ENCODE measurements at regions not wholly inside any gene's neighbourhood (a gene's known extent, or its start where the extent isn't known, plus 50 kb on each side); places are given as distances from the start of the nearest gene placed in this dataset.
"Not testable (repeated sequence)": the region's sequence is repeated elsewhere in the genome, so short reads cannot be mapped to it uniquely, and the experiment has no call there.

DNA sequence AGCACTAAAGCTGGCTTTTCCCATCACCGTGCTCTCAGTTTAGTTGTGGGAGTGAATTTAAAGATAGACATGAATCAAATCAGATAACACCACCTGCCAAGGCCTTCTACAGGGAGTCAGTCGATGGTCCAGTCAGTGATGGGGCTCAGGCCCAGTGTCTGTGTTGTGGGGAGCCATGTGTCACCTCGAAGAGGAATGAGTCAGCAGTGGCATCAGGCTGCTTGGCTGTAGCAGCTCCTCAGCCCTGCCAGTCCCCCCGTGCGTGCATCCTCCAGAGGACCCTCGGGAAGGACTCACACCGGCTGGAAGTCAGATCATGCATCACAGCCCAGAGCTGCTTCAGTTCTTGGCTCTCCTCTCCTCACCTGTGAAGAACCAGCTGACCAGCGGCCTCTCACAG, 420.4 kb upstream of the RAB6C start:
- no peak for DNase-seq (ENCODE audit: low spot score in 2 of 2)
- no peaks in the 10 kb centered on the region for H3K9me3 Mint-ChIP-seq
- H3K4me3 Mint-ChIP-seq: no peak overlapping the region
- H3K36me3 Mint-ChIP-seq: no peaks in the 10 kb centered on the region
- ATAC-seq: no peak
- no peak overlapping the region for H3K27ac Mint-ChIP-seq
- no peaks in the 10 kb centered on the region for H3K4me1 Mint-ChIP-seq

DNA sequence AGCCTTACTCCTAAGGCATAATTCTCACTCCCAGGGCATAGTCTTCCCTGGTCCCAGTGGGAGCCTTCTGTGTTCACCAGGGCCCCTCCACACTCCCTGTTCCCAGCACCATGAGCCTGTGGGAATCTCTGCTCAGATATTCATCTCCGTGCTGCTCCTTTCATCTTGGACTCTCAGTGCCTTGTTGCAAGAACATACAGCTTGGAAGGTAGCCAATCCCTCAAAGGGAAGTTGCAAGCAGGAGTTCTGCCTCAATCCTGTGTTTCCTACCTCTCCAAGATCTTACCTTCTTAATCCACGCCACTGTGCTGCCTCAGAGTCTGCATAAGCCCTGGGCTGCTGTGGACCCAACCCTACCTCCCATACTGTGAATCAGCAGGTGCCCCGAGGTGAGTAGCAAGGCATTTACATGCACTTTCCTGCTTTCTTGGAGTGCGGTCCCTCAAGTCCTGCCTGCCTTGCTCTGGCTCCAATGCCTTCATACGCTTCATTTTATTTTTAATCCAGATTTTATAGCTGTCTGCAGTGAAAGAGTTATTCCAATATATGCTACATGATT, 413.8 kb upstream of the RAB6C start:
- Mint-ChIP-seq H3K27ac (no peak overlapping the region), H3K9me3 (peaks cover 6% of the 10 kb centered on the region), H3K4me1 (no peaks in the 10 kb centered on the region), H3K36me3 (no peaks in the 10 kb centered on the region), H3K4me3 (no peak overlapping the region)
- DNase-seq (ENCODE audit: low spot score in 2 of 2) (no peak), ATAC-seq (no peak)

DNA sequence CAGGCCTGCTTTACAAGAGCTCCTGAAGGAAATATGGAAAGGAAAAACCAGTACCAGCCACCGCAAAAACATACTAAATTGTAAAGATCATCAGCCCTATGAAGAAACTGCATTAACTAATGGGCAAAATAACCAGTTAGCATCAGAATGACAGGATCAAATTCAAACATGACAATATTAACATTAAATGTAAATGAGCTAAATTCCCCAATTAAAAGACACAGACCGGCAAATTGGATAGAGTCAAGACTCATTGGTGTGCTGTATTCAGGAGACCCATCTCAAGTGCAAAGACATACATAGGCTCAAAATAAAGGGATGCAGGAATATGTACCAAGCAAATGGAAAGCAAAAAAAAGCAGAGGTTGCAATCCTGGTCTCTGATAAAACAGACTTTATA, 408.7 kb upstream of the RAB6C start:
- H3K4me1 Mint-ChIP-seq; H3K27ac Mint-ChIP-seq; H3K4me3 Mint-ChIP-seq; DNase-seq (ENCODE audit: low spot score in 2 of 2); H3K36me3 Mint-ChIP-seq; ATAC-seq: not testable (repeated sequence)
- peaks cover 19% of the 10 kb centered on the region for H3K9me3 Mint-ChIP-seq

GRCh38 chr2:129575431-129575830, 404.0 kb upstream of the RAB6C start:
- no peaks in the 10 kb centered on the region for H3K36me3 Mint-ChIP-seq
- H3K4me1 Mint-ChIP-seq: no peaks in the 10 kb centered on the region
- H3K9me3 Mint-ChIP-seq: peaks cover 12% of the 10 kb centered on the region
- DNase-seq (ENCODE audit: low spot score in 2 of 2): no peak
- no peak overlapping the region for H3K4me3 Mint-ChIP-seq
- H3K27ac Mint-ChIP-seq: no peak overlapping the region
- ATAC-seq: no peak

- no peak overlapping the region for H3K27ac Mint-ChIP-seq
- no peaks in the 10 kb centered on the region for H3K4me1 Mint-ChIP-seq
- H3K4me3 Mint-ChIP-seq: no peak overlapping the region
- ATAC-seq: no peak
- no peak for DNase-seq (ENCODE audit: low spot score in 2 of 2)
- H3K36me3 Mint-ChIP-seq: no peaks in the 10 kb centered on the region
- H3K9me3 Mint-ChIP-seq: peaks cover 10% of the 10 kb centered on the region
Measured at GRCh38 chr2:129575880-129576279, 403.6 kb upstream of the RAB6C start.

GRCh38 chr2:129580001-129580400, 399.5 kb upstream of the RAB6C start:
- DNase-seq (ENCODE audit: low spot score in 2 of 2) (no peak), ATAC-seq (no peak)
- H3K4me1 Mint-ChIP-seq: no peaks in the 10 kb centered on the region
- H3K4me3 Mint-ChIP-seq: no peak overlapping the region
- H3K36me3 Mint-ChIP-seq: no peaks in the 10 kb centered on the region
- H3K27ac Mint-ChIP-seq: no peak overlapping the region
- H3K9me3 Mint-ChIP-seq: peaks cover 9% of the 10 kb centered on the region

DNA sequence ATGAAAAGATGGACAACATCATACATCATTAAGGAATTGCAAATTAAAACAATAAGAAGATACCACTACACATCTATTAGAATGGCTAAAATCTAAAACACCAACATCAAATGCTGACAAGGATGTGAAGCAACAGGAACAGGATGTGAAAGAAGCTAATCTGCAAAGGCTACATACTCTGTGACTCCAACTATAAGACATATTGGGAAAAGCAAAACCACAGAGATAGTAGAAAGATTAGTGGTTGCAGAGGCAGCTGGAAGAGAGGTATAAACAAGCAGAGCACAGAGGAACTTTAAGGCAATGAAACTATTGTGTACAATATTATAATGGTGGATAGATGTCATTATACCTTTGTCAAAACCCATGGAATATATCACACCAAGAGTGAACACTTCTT, 393.7 kb upstream of the RAB6C start:
- no peaks in the 10 kb centered on the region for H3K4me1 Mint-ChIP-seq
- H3K9me3 Mint-ChIP-seq: peaks cover 7% of the 10 kb centered on the region
- ATAC-seq: no peak
- no peaks in the 10 kb centered on the region for H3K36me3 Mint-ChIP-seq
- no peak overlapping the region for H3K27ac Mint-ChIP-seq
- DNase-seq (ENCODE audit: low spot score in 2 of 2): no peak
- no peak overlapping the region for H3K4me3 Mint-ChIP-seq

DNA sequence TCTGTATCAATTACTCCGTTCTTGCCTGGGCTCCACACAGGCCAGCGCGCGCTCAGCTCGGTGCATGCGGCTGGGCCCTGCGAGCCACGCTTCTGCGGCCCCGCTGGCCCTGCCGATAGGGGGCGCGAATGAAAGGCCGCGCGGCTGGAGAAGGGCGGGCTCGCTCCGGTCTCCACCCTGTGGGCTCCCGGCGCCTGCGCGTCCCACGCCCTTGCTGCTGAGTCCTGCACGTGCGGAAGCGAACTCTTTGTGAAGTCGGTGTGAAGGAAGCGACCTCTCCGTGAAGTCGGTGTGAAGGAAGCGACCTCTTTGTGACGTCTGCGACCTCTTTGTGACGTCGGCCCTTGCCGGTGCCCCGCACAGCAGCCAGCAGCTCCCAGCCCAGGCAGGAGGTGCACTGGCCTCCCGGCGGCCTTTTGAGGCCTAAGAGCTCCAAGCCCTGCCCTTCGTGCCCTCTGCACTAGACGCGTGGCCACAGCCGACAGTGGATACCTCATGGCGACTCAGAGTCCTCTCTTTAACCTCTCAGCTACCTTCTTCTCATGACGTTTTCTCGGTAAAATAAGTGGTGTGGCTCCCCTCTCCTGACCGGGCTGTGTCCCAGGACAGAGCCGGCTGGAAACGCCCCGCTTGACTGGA, 391.9 kb upstream of the RAB6C start:
- ATAC-seq: no peak

DNA sequence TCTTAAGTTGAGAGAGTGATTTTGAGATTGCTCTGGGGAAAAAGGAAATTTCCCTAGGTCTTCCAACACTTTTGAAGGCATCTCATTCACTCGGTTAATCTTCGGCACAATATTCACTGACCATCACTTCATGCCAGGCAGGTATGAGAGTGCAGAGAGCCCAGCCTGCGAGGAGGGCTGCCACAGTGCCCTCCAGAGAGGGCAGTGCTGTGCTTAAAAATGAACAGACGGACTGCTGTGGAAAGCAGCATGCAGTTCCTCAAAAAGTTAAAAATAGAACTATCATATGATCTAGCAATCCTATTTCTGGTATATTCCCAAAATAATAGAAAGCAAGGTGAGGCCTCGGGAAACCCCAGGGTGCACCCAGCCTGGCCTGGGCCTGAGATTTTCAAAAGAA, 374.9 kb upstream of the RAB6C start:
- DNase-seq (ENCODE audit: low spot score in 2 of 2) (no peak), ATAC-seq (no peak)
- Mint-ChIP-seq H3K4me3 (no peak overlapping the region), H3K9me3 (peaks cover 9% of the 10 kb centered on the region), H3K27ac (no peak overlapping the region), H3K4me1 (peaks cover 5% of the 10 kb centered on the region), H3K36me3 (no peaks in the 10 kb centered on the region)

More for the DNA sequence above, 391.9 kb upstream of the RAB6C start:
- Mint-ChIP-seq H3K27ac (no peak overlapping the region), H3K4me1 (no peaks in the 10 kb centered on the region), H3K36me3 (no peaks in the 10 kb centered on the region), H3K9me3 (no peaks in the 10 kb centered on the region), H3K4me3 (no peak overlapping the region)
- DNase-seq (ENCODE audit: low spot score in 2 of 2): no peak

GRCh38 chr2:129605646-129606045, 373.8 kb upstream of the RAB6C start:
- Mint-ChIP-seq H3K9me3 (peaks cover 7% of the 10 kb centered on the region), H3K4me1 (peaks cover 5% of the 10 kb centered on the region), H3K36me3 (no peaks in the 10 kb centered on the region), H3K27ac (no peak overlapping the region), H3K4me3 (no peak overlapping the region)
- ATAC-seq (no peak), DNase-seq (ENCODE audit: low spot score in 2 of 2) (no peak)

DNA sequence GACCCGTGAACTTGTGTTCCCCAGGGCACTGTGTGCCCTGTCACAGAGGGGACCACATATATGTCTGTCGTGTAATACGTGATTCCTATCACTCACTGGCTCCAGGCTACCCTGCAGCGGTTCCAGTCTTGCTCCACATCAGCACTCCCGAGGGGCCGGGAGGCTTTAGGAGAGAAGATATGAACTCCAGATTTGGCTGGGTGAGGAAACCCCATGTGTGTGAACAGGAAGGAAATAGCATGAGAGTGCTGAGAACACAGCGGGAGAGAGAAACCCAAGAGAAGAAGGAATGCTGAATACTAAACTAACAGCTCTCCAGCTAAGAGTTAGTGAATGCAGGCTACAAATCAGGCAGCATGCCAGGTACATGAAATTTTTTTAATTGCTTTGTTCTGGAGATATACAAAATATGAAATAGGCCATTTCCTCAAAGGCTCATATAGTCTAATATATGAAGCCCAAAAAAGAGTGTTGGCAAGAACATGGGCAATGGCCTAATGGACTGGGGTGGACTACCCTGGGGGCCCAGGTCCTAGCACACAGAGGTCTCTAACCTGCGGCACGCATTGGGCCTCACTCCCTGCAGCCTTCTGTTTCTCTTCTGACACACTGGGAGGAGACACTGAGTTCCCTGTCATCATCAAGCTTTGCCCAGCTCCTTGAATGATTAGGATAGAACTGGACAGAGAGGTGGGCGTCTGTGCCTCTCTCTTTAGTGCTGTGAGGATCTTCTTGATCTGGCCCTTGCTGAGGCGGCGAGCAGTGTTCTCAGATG, 372.8 kb upstream of the RAB6C start:
- Mint-ChIP-seq H3K36me3 (no peaks in the 10 kb centered on the region), H3K4me3 (no peak overlapping the region), H3K4me1 (peaks cover 5% of the 10 kb centered on the region), H3K27ac (no peak overlapping the region), H3K9me3 (peaks cover 9% of the 10 kb centered on the region)
- ATAC-seq (no peak), DNase-seq (ENCODE audit: low spot score in 2 of 2) (no peak)

DNA sequence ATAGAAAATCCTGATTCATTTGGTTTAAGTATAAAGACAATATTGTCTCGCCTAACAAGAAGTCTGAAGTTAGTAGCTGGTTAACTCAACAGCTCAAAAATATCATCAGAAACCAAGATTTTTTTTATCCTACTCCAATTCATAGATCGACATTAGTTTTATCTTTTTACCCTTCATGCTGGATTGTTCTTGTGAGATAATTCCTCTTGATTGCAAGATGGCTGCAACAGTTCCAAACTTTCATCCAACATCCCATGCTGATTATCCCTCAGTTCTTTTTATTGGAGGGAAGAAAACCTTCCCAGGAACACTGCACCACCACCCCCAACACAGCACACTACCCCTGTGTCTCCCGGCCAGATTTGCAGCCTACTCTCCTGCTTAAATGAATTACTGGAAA, 370.2 kb upstream of the RAB6C start:
- Mint-ChIP-seq H3K4me3 (no peak overlapping the region), H3K27ac (no peak overlapping the region), H3K36me3 (no peaks in the 10 kb centered on the region), H3K9me3 (peaks cover 13% of the 10 kb centered on the region), H3K4me1 (peaks cover 5% of the 10 kb centered on the region)
- ATAC-seq (no peak), DNase-seq (ENCODE audit: low spot score in 2 of 2) (no peak)

DNA sequence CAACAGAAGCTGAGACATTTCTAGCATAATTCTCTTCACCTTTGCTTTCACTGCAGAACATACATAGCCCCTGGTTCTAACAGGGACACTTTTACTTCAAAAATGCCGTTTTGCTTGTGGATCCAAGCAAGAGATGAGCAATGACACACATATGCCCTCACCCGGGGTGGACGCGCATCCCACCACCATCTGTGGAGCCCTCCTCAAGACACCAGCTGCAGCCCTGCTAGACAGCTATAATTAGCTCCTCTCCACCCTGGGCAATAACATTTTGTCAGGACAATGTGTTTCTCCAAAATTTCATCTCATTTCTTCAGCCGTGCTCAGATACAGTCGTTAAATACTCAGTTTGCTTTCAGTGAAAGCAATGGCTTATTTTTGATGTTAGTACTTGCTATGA, 368.7 kb upstream of the RAB6C start:
- no peaks in the 10 kb centered on the region for H3K36me3 Mint-ChIP-seq
- no peak overlapping the region for H3K27ac Mint-ChIP-seq
- no peak overlapping the region for H3K4me3 Mint-ChIP-seq
- DNase-seq (ENCODE audit: low spot score in 2 of 2) (no peak), ATAC-seq (no peak)
- H3K9me3 Mint-ChIP-seq: peaks cover 13% of the 10 kb centered on the region
- H3K4me1 Mint-ChIP-seq: peaks cover 5% of the 10 kb centered on the region

DNA sequence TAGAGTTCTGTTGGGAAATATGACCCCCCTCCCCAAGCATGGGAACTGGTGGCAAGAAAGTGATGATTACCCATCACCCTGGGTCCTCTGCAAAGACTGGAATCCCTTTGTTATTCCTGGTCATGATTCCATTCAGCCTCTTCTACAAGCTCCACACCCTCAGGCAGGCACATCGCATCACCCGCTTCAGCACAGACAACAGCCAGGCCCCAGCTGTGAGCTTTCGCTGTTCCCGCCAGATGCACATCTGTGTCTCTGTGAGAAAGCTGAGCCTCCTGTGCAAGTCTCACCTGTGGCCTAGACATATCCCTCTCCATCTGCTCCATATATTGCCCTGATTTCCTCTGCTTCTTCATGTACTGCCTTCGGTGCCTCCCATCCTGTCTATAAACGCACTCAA, 368.0 kb upstream of the RAB6C start:
- H3K27ac Mint-ChIP-seq: no peak overlapping the region
- peaks cover under 1% of the 10 kb centered on the region for H3K4me1 Mint-ChIP-seq
- H3K36me3 Mint-ChIP-seq: no peaks in the 10 kb centered on the region
- H3K4me3 Mint-ChIP-seq: no peak overlapping the region
- peaks cover 10% of the 10 kb centered on the region for H3K9me3 Mint-ChIP-seq
- no peak for ATAC-seq
- DNase-seq (ENCODE audit: low spot score in 2 of 2): no peak

DNA sequence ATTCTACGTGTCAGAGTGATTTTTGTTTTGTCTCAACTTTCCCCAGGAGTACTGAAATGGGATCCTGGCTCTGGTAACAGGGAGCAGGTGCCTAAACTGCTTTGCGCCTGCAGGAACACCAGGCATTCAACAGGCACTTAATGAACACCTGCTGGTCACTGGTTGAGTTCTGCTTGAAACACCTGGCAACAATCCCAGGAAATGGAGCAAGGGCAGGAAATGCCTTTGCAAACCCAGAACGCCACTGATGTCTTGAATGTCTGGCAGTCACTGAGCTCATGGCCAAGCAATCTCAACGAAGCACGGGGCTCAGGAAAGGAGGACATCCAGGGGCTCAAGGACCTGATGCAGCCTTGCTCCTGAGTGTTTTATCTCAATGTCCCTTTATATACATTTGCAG, 360.0 kb upstream of the RAB6C start:
- Mint-ChIP-seq H3K27ac (no peak overlapping the region), H3K4me1 (no peaks in the 10 kb centered on the region), H3K36me3 (no peaks in the 10 kb centered on the region), H3K4me3 (no peak overlapping the region), H3K9me3 (no peaks in the 10 kb centered on the region)
- DNase-seq (ENCODE audit: low spot score in 2 of 2) (no peak), ATAC-seq (no peak)

DNA sequence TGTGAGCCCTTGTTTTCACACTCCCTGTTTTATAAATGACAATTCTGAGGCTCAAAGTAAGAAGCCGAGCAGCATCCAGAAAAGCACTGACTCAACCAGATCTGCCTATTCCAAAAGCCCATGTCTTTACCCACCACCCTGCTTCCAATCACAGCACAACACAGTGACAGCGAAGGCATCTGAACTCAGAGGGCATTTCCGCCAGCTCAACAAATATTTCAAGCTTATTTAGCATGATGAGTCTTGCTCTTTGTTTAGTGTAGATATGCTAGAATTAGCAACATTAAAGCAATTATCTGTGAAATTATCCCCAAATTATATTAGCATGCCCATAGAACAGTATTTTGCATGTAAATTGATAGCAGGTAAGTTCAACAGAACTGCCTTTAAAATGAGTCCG, 359.1 kb upstream of the RAB6C start:
- Mint-ChIP-seq H3K27ac (no peak overlapping the region), H3K4me3 (no peak overlapping the region), H3K4me1 (no peaks in the 10 kb centered on the region), H3K9me3 (no peaks in the 10 kb centered on the region), H3K36me3 (no peaks in the 10 kb centered on the region)
- no peak for ATAC-seq
- DNase-seq (ENCODE audit: low spot score in 2 of 2): no peak

Data from stimulated activated effector memory CD8-positive, alpha-beta T cell treated with anti-CD3 and anti-CD28 coated beads, Interleukin-12 subunit alpha, Interleukin-12 subunit beta, amount 100 ng/mL, for 72 hours (primary cell).